ENCODE measurements at regions not wholly inside any gene's neighbourhood (a gene's known extent, or its start where the extent isn't known, plus 50 kb on each side); places are given as distances from the start of the nearest gene placed in this dataset.

DNA sequence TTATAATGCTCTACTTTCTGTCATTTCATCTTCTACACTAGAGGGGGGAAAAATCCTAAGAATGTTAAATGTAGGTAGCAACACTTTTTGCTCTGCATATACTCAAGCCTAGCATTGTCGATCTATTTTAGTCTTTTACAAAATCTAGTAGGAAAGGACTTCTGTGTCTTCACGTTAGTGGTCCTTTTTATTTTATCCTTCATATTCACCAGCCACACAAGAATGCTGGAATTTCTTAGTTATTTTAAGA, 253.0 kb upstream of the FLRT2 start:
- no peak for TF ChIP-seq POLR2A (IDR thresholded peaks at IDR 0.05; ENCODE audit: low read depth, low read length)
- no peak for TF ChIP-seq JUN (IDR thresholded peaks at IDR 0.05; ENCODE audit: borderline replicate concordance, insufficient read depth, insufficient read length, low read depth)
